ENCODE measurements at regions not wholly inside any gene's neighbourhood (a gene's known extent, or its start where the extent isn't known, plus 50 kb on each side); places are given as distances from the start of the nearest gene placed in this dataset.

DNA sequence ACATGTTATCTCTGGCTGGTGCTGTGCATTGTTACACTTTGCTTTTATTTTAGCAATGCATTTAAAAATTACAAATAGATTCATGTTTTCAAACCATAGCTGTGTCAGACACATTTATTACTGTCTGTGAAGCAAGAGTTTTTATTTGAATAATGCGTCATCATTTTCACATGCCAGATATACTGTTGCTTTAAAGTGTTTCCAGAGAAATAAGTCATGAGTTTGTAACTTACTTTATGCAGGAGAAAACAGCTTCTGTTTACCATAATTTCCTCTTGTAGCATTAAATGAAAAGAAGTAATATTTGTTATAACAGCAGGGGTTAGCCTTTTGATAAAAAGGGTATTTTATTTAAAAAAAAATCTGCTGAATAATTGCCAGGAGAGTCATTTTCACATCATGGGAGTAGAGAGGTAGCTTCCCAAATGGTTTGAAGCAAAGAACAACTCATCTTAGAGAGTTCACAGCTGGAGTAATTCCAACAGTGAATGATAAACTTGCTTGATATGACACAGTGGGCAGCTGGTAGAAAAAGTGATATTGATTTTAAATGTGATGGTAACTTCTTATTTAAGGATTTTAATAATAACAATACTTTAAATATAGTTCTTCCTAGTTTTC, 1274.5 kb upstream of the CRIM1 start:
- no peak for DNase-seq

DNA sequence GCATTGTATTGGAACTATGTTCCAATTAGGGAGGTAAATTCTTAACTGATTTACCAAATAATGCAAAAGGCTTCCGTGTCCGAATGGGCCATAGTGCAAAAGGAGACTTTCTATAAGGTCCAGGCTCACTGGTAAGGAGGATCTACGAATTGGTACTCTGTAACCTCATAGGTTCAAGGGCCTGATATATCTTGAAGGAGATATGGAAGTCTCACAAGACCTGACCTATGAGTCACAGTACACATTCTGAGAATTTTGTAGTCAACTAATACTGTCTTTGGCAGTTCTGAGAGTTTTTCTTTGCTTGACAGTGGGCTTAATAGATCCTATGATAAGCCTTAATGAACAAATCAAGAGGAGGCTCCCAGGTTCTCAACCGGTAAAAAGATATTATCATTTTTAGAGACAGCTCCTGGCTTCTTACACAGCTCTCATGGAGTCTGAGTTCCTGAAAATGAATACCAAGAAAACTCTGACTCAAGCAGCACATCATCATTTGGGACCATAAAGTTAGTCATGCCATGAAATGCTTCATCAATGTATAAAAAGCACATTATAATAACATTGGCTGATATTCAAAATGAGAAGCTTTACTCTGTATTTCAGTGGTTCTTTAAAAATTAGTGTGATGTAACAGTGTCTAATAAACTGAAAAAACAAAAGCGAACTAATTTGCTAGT, 1275.2 kb upstream of the CRIM1 start:
- no peak for DNase-seq

DNA sequence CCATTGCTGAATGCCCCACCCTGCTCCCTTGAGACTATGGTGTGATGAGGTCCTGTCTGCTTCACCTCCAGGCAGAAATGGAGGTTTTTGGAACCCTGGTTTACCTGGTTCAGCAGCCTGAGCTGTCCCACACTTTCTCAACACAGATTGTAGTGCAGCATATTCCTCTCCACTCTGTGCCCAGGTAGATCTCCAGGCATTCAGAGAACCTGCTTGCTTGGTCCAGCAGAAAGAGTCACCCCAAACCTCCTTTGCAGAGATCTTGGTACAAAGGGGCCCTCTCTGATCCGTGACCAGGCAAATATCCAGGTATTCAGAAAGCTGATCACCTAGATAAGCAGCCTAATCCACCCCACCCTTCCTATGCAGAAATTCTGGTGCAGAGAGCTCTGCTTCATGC, 1288.2 kb upstream of the CRIM1 start:
- no peak for DNase-seq

DNA sequence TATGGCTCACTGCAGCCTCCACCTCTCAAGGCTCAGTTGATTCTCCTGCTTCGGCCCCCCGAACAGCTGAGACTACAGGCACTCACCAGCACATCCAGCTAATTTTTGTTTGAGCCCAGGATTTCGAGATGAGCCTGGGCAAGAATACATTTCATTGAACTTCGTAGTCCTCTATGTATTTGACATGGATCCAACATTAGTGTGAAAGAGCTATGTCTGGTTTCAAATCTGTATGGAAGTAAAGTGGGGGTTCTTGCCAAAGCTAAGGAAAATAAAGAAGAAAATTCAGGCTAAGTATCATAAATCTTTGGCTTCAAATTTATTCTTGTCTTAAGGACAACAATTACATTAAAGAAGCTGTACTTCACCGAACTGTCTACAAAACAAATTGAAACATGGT, 1291.7 kb upstream of the CRIM1 start:
- DNase-seq: no peak

DNA sequence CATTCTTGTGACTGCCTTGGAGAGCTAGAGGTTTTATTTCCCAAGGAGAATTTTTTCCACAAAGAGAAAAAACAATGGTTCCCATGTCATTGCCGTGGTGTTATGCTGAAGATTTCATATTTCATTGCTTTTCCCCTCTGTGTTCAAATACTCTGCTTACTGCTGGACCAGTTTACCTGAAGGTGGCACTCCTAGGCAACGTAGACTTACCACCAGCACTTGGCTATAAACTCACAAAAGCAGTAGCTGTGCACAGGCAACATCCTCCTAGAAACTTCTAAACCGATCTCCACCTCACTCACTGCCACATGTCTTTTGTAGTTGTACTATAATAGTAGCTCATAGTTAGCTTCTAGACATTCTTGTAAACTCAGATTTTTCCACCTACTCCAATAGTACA, 1319.7 kb upstream of the CRIM1 start:
- DNase-seq: no peak

DNA sequence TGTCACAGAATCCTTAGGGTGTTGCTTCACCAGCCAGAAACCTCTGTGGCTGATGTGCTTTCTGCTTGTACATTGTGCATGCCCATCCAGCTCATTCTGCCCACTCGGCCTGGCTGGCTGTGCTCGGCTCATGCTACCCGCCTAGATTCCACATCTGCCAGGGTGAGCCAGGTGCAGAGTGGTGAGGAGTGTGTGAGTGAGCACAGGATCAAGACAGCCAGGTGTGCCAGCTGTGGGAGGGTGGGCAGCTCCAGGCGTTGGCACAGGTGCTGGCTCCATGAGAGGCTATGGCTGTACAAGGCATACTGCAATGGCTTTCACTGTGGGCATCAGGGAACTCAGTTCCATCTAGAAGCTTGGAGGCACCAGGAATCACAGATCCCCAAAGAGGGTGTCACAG, 1321.8 kb upstream of the CRIM1 start:
- no peak for DNase-seq

DNA sequence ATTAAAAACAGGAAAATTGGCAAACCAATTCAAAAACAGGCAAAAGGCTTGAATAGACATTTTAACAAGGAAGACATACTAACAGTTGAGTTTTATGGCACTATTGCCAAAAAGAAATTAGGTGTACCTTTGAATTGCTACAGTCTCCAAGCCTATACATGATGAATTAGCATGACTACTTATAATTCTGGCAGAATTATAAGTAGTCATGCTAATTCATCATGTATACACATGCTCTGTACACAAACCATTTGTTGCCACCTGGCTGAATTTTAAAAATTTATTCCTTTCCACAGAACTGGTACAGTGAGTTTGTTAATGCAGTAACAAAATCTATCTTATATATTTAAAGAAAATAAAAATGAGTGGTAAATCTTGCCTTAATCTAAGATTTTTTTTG, 1332.0 kb upstream of the CRIM1 start:
- no peak for DNase-seq

DNA sequence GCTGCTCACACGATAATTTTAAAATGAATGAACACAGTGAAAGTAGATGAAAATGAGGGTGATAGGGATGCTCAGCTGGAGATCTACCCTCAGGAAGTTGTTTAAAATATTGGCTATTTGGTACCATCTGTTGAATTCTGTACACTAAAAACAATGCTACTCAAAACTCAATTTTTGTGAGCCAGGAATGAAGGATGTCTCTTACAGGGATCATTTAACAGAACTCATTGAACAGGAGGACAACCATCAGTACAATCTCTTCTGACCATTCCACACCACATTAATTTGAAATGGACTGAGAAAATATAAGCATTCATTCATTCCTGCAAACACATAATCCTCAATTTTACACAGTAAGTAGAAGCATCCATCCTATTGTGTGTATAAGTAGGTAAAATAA, 1355.1 kb upstream of the CRIM1 start:
- no peak for DNase-seq

DNA sequence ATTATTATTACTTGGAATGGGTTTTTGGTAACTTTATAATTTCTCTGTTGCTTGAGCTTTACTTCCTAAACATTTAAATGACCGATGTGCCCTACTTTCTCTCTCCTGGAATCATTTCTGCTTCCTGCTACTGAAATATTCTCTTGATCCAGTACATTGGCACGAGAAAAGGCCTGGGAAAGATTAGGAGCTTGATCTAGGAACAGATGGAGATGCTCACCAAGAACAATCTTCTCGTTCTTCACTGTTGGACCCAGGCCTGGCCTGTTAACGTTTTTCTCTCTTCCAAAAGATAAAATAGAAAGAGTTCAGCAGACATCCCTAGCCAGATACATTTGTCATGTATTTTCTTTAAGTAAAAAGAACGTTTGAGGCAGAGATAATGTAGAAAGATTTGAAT, 1356.8 kb upstream of the CRIM1 start:
- DNase-seq: no peak

DNA sequence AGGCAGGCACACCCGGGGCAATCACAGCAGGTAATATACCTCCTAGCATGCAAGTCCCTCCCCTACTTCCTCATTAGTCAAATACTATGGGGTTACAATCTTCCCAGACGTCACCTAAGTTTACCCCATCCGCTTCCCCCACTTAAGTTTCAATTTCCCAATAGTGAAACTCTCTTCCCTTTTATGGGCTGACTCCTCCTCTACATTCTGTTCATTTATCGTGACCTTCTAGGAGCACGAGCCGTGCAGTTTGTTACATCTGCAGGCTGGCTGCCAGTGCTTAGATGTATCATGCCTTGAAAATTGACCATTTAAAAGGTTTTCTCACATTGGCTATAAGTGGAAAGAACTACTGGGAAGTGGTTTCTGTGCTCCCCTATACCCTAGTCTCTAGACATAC, 1357.8 kb upstream of the CRIM1 start:
- no peak for DNase-seq

DNA sequence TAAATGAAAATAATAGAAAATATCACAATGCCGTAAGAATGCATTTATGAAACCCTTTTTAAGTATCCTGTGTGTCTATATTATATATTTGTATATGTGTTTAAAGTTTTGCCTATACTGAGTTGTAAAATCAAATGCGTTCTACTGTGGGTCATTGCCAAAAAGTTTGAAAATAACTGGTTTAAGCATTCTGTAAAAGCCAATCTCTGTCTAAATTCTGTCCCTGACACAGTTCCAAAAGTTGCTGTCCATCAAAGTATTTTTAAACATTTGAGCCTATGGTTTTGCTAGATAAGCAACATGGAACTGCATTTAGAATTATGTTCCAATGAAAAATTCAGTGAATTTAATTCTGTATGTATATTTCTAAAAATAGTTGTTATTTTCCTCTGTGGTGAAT, 1360.4 kb upstream of the CRIM1 start:
- DNase-seq: no peak

DNA sequence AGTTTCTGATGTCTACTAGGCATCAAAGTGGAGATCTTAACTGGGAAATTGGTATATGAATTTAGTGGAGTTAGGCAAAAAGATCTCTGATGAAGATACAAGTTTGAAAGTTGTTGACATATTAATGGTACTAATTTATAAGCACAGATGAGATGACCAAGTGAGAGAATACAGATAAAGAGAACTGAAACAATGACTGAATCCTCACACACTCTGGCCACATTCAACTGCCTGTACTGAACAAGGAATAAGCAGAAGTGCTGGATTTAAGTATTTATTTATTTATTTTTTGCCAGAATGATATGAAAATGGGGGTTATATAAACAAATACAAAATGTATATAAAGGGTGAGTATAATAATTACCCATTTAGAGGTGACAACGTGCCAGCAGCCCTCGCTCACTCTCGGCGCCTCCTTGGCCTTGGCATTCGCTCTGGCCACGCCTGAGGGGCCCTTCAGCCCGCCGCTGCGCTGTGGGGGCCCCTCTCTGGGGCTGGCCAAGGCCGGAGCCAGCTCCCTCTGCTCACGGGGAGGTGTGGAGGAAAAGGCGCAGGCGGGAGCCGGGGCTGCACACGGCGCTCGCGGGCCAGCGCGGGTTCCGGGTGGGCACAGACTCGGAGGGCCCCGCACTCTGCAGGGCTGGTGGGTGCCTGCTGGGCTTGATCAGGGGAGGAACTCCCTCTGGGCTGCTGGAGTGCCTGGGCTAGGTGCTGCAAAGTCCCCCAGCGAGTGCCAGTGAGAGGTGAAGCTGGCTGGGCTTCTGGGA, 1363.9 kb upstream of the CRIM1 start:
- DNase-seq: no peak

DNA sequence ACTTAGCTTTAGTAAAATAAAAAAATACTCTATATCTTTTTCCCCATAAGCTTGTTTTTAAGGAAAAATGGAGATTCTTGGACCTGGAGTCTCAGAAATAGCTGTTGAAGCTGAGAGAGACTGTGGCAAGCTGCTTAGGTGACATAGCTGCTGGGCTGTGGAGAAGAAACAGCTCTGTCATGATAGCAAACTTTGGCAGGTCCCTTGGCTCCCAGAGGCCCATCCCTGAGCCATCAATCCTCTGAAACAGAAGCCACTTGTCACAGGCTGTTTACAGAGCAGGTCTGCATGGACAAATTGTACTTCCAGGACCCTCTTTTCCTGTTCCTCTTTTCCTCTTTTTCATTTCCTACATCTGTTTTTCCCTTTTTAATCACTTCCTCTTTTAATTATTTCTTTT, 1370.1 kb upstream of the CRIM1 start:
- no peak for DNase-seq

DNA sequence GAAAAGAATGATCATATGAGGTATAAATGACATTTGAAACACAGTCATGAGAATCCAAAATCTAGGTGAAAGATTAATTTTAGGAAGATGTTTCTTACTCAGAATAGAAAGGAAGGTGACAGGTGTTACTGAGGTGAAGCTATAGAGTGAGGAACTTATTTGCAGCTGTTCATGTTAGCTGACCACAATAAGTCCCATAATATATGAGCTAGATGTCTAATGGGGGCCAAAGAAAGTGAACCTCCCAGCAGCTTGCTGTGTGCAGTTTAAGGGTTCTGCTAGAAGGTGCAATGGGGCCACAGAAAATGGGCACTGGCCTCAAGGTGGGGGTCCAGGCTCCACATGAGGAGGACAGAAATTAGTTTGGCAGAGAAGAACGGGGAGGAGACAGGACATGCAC, 1374.9 kb upstream of the CRIM1 start:
- DNase-seq: no peak

DNA sequence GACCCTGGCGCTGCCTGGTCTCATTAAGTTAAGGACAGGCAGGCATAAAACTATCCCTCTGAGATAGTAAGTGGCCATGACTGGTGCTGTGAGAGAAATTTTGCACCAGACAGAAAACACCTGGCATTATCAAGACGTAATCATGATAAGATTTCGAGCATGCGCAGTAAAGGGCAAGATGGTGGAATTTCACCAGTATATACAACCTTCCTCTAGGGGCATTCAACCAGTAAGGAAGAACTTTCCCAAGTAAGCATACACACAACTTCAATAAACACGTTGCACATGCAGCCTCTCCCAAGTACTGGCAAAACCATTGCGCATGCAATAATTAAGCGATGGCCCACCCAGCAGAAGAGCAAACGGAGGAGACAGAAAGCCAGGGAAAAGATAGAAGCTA, 1376.4 kb upstream of the CRIM1 start:
- no peak for DNase-seq

DNA sequence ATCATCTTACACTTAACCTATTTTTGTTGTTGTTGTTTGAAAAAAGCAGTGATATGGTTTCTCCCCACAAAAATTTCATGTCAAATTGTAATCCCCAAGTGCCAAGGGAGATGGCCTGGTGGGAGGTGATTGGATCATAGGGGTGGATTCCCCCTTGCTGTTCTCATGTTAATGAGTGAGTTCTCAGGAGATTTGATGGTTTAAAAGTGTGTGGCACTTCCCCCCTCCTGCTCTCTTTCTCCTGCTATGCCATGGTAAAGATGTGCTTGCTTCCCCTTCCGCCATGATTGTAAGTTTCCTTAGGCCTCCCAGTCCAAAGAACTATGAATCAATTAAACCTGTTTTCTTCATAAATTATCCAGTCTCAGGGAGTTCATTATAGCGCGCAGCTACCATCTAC, 1362.7 kb upstream of the FAM98A start:
- no peak for DNase-seq

DNA sequence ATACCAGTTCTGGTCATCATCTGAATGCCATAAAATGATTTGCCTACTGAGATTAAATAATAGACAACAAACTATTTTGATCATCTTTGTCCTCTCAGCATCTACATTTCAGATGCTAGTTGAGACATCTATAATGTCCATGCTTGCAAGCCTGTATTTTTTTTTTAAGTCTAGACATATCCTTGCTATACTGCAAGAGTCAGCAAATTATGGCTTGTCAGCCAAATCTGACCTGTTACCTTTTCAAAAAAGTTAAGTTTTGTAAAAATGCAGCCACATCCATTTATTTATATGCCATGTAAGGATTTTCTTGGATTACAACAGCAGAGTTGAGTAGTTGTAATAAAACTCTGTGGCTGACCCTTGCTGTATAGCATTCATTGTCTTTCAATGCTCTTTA, 1355.7 kb upstream of the FAM98A start:
- DNase-seq: no peak

DNA sequence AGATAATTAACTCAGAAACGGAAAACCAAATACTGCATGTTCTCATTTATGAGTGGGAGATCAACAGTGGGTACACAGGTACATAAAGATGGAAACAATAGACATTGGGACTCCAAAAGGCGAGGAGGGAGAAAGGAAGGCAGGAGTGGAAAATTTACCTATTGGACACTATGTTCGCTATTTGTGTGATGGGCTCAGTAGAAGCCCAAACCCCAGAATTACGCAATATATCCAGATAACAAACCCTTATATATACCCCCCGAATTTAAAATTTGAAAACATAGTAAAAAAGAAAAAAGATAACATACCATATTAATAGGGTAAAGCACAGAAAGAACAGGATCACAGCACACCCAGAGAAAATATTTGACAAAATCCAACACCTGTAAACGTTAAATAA, 1351.7 kb upstream of the FAM98A start:
- DNase-seq: no peak

DNA sequence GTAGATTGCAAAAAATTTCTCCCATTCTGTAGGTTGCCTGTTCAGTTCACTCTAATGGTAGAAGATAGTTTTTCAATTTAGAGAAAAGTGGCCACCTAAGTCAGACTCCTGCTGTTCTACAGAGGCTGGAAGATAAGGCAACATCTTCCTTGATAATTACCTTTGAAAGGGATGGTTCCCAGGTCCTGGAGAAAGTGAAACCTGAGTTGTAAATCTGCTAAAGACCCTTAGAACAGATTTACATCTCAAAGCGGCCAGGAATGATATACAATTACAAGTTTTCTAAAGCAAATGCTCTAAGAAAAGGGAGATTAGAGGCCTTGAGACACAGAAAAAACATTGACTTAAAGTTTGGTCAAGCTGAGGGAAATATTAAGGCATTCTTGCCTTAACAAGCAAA, 1350.2 kb upstream of the FAM98A start:
- no peak for DNase-seq

DNA sequence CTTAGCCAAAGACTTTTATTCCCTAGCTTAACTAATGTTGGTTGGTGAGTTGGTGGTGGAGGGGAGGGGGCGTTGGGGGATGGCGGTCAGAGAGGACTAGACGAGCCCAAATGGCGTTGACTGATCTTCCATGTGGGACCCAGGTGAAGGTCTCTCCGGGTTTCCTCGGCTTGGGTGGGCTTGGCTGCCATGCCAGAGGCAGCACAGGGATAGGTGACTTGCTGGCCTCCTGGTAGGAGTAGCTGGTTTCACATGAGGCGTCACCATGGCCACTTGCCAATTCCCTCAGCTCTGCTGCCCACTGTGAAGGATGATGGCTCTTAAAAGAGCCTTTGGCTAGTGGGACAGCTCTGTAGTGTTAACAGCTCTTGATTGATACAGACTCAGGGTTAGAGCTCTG, 1337.0 kb upstream of the FAM98A start:
- DNase-seq: no peak

DNA sequence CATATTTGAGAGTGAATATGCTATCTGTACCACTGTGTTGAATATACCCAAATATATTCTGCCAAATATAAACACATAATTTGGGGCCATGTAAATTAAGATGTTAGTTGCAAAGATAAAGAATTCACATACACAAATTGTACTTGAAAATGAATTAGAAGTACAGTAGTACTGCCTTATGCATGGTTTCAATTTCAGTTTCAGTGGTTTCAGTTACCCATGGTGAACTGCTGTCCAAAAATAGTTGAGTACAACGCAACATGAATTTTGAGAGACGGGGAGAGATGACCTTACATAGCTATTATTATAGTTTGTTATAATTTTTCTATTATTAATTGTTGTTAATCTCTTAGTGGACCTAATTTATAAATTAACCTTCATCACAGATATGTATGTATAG, 1313.0 kb upstream of the FAM98A start:
- no peak for DNase-seq

DNA sequence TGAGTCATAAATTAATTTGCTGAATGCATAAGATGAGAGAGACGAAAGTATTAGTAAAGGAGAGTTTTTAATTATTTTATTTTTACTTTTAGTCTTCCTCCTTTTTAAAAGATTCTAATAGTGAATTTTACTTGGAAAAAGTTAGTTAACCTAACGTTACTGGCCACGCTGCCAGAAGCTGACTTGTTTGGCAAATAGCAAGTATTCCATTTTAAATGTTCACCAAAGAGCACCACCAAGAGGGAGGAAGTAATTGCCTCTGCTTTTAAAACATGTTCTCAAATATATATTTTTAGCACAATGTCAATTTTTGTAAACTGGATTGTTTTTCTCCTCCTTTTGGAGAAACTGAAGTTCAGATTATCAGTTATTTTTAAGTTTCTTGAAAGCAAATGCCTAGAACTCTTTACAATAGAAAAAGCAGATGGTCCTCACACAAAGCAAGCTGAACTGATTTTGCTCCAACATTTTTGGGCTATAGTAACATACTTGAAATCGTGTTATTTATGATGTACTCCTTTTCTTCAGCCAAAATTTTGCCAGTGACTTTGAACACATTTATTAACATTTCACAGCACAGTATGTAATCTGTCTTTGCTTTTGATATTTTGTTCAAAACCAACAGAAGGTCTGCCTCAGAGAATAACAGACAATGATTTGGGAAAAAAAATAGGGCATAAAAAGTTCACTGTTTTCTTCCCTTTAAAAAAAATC, 1311.0 kb upstream of the FAM98A start:
- no peak for DNase-seq

DNA sequence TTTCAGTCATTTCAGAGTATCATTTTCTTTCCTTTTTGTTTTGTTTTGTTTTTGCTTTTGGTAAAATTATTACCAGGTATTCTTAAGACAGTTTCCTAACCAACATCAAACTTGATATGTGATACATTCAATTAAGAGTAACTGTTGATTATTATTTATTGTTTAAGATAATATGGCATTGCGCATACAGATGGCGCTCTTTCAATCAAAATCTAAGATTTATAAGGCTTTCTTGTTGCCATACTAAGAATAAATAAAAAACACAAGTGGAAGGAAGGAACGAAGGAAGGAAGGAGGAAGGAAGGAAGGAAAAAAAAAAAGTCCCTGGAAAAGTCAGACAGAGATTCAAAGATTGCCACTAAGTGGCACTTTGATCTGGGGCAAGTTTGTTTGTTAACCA, 1308.7 kb upstream of the FAM98A start:
- no peak for DNase-seq

DNA sequence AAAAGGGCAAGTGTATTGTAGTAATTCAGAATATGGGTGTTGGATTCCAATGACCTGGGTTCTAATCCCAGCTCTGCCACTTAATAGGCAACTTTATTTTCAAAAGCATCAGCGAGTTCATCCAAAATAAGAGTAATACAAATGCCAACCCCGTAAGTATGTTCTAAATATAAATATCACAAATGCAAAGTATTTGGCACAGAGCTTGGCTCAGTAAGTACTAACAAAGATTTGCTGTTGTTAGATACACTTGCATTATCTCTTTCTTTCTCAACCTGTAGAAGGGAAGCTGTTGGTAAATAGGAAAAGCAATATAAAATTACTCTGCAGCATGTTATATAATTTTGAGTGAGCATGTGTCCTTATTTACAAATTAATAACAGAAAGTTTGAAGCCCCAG, 1302.6 kb upstream of the FAM98A start:
- DNase-seq: no peak
